Neural progenitor cell (in vitro differentiated cells): ENCODE measurements at regions not wholly inside any gene's neighbourhood (a gene's known extent, or its start where the extent isn't known, plus 50 kb on each side); places are given as distances from the start of the nearest gene placed in this dataset.

Experiments used
- EZH2 ChIP-seq: fragments of 200-600 bp; sonication (generic); IDR thresholded peaks from 2 replicates; pipeline ENCODE4 v1.6.1; 2017; ENCODE audit warnings: antibody characterized with exemption, mild to moderate bottlenecking, moderate library complexity
- EZH2phosphoT487 ChIP-seq: fragments of 200-600 bp; sonication (generic); IDR thresholded peaks from 2 replicates; pipeline ENCODE4 v1.6.1; 2017; ENCODE audit warnings: antibody characterized with exemption
- TF ChIP-seq, protein P1 (sequence below): fragments of 200-600 bp; sonication (generic); IDR thresholded peaks from 2 replicates; pipeline ENCODE4 v1.5.1; 2017; ENCODE audit warnings: antibody characterized with exemption, mild to moderate bottlenecking

DNA sequence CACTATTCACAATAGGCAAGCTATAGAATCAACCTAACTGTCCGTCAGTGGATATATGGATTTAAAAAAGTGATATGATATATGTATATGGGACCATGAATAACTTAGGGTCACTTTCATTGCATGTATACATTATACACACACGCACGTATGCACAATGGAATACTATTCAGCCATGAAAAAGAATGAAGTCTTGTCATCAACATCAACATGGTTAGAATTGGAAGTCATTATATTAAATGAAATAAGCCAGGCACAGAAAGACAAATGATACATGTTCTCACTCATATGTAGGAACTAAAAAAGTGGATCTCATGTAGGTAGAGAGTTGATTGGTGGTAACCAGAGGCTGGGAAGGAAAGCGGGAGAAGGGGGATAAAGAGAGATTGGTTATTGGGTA lies 234.3 kb downstream of the VRK1 start:
- TF ChIP-seq, protein P1, sequence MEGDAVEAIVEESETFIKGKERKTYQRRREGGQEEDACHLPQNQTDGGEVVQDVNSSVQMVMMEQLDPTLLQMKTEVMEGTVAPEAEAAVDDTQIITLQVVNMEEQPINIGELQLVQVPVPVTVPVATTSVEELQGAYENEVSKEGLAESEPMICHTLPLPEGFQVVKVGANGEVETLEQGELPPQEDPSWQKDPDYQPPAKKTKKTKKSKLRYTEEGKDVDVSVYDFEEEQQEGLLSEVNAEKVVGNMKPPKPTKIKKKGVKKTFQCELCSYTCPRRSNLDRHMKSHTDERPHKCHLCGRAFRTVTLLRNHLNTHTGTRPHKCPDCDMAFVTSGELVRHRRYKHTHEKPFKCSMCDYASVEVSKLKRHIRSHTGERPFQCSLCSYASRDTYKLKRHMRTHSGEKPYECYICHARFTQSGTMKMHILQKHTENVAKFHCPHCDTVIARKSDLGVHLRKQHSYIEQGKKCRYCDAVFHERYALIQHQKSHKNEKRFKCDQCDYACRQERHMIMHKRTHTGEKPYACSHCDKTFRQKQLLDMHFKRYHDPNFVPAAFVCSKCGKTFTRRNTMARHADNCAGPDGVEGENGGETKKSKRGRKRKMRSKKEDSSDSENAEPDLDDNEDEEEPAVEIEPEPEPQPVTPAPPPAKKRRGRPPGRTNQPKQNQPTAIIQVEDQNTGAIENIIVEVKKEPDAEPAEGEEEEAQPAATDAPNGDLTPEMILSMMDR = no peak
- TF ChIP-seq EZH2 (no peak), EZH2phosphoT487 (no peak)
